ENCODE measurements at regions not wholly inside any gene's neighbourhood (a gene's known extent, or its start where the extent isn't known, plus 50 kb on each side); places are given as distances from the start of the nearest gene placed in this dataset.

GRCh38 chr20:60631585-60632287 is 620.3 kb upstream of the CDH4 start:
- TF ChIP-seq POLR2AphosphoS5 (IDR thresholded peaks at IDR 0.05; ENCODE audit: low read depth, low read length): no peak
- TF ChIP-seq, protein P1, sequence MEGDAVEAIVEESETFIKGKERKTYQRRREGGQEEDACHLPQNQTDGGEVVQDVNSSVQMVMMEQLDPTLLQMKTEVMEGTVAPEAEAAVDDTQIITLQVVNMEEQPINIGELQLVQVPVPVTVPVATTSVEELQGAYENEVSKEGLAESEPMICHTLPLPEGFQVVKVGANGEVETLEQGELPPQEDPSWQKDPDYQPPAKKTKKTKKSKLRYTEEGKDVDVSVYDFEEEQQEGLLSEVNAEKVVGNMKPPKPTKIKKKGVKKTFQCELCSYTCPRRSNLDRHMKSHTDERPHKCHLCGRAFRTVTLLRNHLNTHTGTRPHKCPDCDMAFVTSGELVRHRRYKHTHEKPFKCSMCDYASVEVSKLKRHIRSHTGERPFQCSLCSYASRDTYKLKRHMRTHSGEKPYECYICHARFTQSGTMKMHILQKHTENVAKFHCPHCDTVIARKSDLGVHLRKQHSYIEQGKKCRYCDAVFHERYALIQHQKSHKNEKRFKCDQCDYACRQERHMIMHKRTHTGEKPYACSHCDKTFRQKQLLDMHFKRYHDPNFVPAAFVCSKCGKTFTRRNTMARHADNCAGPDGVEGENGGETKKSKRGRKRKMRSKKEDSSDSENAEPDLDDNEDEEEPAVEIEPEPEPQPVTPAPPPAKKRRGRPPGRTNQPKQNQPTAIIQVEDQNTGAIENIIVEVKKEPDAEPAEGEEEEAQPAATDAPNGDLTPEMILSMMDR (IDR thresholded peaks at IDR 0.05; ENCODE audit: control extremely low read depth in 1 of 3, insufficient read depth in 1 of 3, low read depth in 1 of 3, low read length in 3 of 3): no peak

Data from H1 (cell line).